ENCODE measurements at regions not wholly inside any gene's neighbourhood (a gene's known extent, or its start where the extent isn't known, plus 50 kb on each side); places are given as distances from the start of the nearest gene placed in this dataset.

DNA sequence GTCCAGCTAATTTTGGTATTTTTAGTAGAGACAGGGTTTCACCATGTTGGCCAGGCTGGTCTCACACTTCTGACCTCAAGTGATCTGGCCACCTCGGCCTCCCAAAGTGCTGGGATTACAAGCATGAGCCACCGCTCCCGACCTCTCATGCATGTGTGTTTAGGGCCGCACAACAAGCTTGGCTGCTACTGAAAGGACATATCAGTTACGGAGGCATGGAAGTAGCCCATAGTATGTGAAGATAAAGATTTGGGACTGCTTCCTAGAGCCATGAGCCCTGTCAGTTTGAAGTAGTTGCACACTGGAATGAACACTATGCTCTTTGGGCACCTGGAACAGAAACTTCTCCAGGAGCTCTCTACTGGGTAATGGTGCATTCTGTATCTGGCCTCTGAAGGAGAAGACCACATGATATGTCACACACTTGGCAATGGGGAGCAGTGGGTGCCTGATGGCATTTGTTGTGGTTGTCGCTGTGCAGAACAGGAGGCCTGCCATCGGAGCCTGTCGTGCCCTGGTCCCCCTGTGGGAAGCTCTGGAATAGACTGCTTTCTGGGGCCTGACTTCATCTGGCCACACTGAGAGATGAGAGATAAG lies 144.7 kb upstream of the KIF26B start:
- Histone ChIP-seq H3K27ac (ENCODE audit: low read length) (no peak overlapping the region), H4K20me1 (ENCODE audit: insufficient read depth) (no peaks in the 10 kb centered on the region), H3K4me3 (ENCODE audit: low read length) (no peak overlapping the region), H3K9ac (ENCODE audit: low read length) (no peak overlapping the region), H3K79me2 (replicated peaks; ENCODE audit: insufficient read depth, low read length) (no peaks in the 10 kb centered on the region), H3K36me3 (ENCODE audit: insufficient read depth, low read length) (no peaks in the 10 kb centered on the region), H2AFZ (ENCODE audit: low read depth, low read length) (no peak overlapping the region), H3K27me3 (ENCODE audit: insufficient read depth, low read depth, low read length) (no peaks in the 10 kb centered on the region), H3K9me2 (ENCODE audit: insufficient read depth, low read length) (no peaks in the 10 kb centered on the region), H3K9me3 (ENCODE audit: low read length) (no peaks in the 10 kb centered on the region), H3F3A (ENCODE audit: insufficient read depth, low read length, poor library complexity, severe bottlenecking) (no peaks in the 10 kb centered on the region), H3K4me2 (ENCODE audit: low read length) (no peak overlapping the region)
- TF ChIP-seq, protein P1, sequence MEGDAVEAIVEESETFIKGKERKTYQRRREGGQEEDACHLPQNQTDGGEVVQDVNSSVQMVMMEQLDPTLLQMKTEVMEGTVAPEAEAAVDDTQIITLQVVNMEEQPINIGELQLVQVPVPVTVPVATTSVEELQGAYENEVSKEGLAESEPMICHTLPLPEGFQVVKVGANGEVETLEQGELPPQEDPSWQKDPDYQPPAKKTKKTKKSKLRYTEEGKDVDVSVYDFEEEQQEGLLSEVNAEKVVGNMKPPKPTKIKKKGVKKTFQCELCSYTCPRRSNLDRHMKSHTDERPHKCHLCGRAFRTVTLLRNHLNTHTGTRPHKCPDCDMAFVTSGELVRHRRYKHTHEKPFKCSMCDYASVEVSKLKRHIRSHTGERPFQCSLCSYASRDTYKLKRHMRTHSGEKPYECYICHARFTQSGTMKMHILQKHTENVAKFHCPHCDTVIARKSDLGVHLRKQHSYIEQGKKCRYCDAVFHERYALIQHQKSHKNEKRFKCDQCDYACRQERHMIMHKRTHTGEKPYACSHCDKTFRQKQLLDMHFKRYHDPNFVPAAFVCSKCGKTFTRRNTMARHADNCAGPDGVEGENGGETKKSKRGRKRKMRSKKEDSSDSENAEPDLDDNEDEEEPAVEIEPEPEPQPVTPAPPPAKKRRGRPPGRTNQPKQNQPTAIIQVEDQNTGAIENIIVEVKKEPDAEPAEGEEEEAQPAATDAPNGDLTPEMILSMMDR (IDR thresholded peaks at IDR 0.05; ENCODE audit: poor library complexity, severe bottlenecking) = no peak
- TF ChIP-seq, protein P2, sequence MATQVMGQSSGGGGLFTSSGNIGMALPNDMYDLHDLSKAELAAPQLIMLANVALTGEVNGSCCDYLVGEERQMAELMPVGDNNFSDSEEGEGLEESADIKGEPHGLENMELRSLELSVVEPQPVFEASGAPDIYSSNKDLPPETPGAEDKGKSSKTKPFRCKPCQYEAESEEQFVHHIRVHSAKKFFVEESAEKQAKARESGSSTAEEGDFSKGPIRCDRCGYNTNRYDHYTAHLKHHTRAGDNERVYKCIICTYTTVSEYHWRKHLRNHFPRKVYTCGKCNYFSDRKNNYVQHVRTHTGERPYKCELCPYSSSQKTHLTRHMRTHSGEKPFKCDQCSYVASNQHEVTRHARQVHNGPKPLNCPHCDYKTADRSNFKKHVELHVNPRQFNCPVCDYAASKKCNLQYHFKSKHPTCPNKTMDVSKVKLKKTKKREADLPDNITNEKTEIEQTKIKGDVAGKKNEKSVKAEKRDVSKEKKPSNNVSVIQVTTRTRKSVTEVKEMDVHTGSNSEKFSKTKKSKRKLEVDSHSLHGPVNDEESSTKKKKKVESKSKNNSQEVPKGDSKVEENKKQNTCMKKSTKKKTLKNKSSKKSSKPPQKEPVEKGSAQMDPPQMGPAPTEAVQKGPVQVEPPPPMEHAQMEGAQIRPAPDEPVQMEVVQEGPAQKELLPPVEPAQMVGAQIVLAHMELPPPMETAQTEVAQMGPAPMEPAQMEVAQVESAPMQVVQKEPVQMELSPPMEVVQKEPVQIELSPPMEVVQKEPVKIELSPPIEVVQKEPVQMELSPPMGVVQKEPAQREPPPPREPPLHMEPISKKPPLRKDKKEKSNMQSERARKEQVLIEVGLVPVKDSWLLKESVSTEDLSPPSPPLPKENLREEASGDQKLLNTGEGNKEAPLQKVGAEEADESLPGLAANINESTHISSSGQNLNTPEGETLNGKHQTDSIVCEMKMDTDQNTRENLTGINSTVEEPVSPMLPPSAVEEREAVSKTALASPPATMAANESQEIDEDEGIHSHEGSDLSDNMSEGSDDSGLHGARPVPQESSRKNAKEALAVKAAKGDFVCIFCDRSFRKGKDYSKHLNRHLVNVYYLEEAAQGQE (IDR thresholded peaks at IDR 0.05; ENCODE audit: borderline replicate concordance) = no peak
- no peak for TF ChIP-seq EZH2 (IDR thresholded peaks at IDR 0.05; ENCODE audit: borderline replicate concordance, insufficient read depth, low read length, poor library complexity, severe bottlenecking)
- TF ChIP-seq POLR2AphosphoS5 (IDR thresholded peaks at IDR 0.05) = no peak
- TF ChIP-seq TAF1 (IDR thresholded peaks at IDR 0.05; ENCODE audit: low read depth) = no peak
- TF ChIP-seq EP300 (conservative IDR thresholded peaks at IDR 0.05; ENCODE audit: poor library complexity, severe bottlenecking) = no peak
- TF ChIP-seq MXI1 (conservative IDR thresholded peaks at IDR 0.05; ENCODE audit: poor library complexity, severe bottlenecking) = no peak

DNA sequence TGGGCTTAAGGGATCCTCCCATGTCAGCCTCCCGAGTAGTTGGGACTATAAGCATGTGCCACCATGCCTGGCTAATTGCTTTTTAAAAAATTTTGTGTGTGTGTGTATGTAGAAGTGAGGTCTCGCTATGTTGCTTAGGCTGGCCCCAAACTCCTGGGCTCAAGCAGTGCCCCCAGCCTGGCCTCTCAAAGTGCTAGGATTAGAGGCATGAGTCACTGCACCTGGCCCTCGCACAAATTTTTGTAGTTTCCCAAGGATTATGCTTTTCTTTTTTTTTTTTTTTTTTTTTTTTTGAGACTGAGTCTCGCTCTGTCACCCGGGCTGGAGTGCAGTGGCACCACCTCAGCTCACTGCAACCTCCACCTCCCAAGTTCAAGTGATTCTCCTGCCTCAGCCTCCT lies 144.4 kb upstream of the HNRNPU start:
- Histone ChIP-seq H3K79me2 (replicated peaks; ENCODE audit: insufficient read depth, low read length) (no peaks in the 10 kb centered on the region), H3K27ac (ENCODE audit: low read length) (no peak overlapping the region), H4K20me1 (ENCODE audit: insufficient read depth) (no peaks in the 10 kb centered on the region), H3K9me2 (ENCODE audit: insufficient read depth, low read length) (no peaks in the 10 kb centered on the region), H3K36me3 (ENCODE audit: insufficient read depth, low read length) (no peaks in the 10 kb centered on the region), H3K9me3 (ENCODE audit: low read length) (no peaks in the 10 kb centered on the region), H3K9ac (ENCODE audit: low read length) (no peak overlapping the region), H3F3A (ENCODE audit: insufficient read depth, low read length, poor library complexity, severe bottlenecking) (no peaks in the 10 kb centered on the region), H2AFZ (ENCODE audit: low read depth, low read length) (no peak overlapping the region), H3K27me3 (ENCODE audit: insufficient read depth, low read depth, low read length) (no peaks in the 10 kb centered on the region), H3K4me2 (ENCODE audit: low read length) (no peak overlapping the region), H3K4me3 (ENCODE audit: low read length) (no peak overlapping the region)
- TF ChIP-seq RAD21 (conservative IDR thresholded peaks at IDR 0.05) (no peak), POLR2AphosphoS5 (IDR thresholded peaks at IDR 0.05) (no peak), MXI1 (conservative IDR thresholded peaks at IDR 0.05; ENCODE audit: poor library complexity, severe bottlenecking) (no peak), SMC3 (conservative IDR thresholded peaks at IDR 0.05; ENCODE audit: poor library complexity) (no peak), EP300 (conservative IDR thresholded peaks at IDR 0.05; ENCODE audit: poor library complexity, severe bottlenecking) (no peak)
- TF ChIP-seq, protein P2 (IDR thresholded peaks at IDR 0.05; ENCODE audit: borderline replicate concordance) = no peak
- TF ChIP-seq, protein P1 (IDR thresholded peaks at IDR 0.05; ENCODE audit: poor library complexity, severe bottlenecking) = no peak

All from neural cell (in vitro differentiated cells).